Liver (tissue), 8 donors: ENCODE measurements at regions not wholly inside any gene's neighbourhood (a gene's known extent, or its start where the extent isn't known, plus 50 kb on each side); places are given as distances from the start of the nearest gene placed in this dataset.

ENCODE experiments used
- DNase-seq: peaks from one replicate; pipeline ENCODE4 v3.0.0-alpha.2; 2017; ENCODE audit warnings: low spot score
- H3K27ac ChIP-seq, 2 donors: one replicate each; pipeline ENCODE4 v1.7.0; 2013; ENCODE audit warnings: inconsistent platforms in 2 of 2, low read length in 2 of 2, control low read depth in 1 of 2, low read depth in 1 of 2, mild to moderate bottlenecking in 1 of 2
- H3K27me3 ChIP-seq, 4 donors: one replicate each; pipeline versions ENCODE4 v1.6.1 to v1.7.0; 2013; ENCODE audit warnings: low read length in 3 of 4, inconsistent platforms in 1 of 4, mild to moderate bottlenecking in 1 of 4, moderate library complexity in 1 of 4; ENCODE audit not compliant: control insufficient read depth in 4 of 4, insufficient read depth in 4 of 4
- H3K36me3 ChIP-seq, 4 donors: one replicate each; pipeline versions ENCODE4 v1.6.1 to v1.7.0; 2013; ENCODE audit warnings: low read length in 3 of 4, mild to moderate bottlenecking in 3 of 4, low read depth in 1 of 4, moderate library complexity in 1 of 4; ENCODE audit not compliant: control insufficient read depth in 4 of 4, insufficient read depth in 3 of 4
- H3K4me1 ChIP-seq, 4 donors: one replicate each; pipeline versions ENCODE4 v1.6.1 to v1.7.0; 2013; ENCODE audit warnings: low read length in 3 of 4, mild to moderate bottlenecking in 3 of 4, moderate library complexity in 1 of 4; ENCODE audit not compliant: control insufficient read depth in 4 of 4, insufficient read depth in 4 of 4
- H3K4me3 ChIP-seq, 3 donors: one replicate each; pipeline versions ENCODE4 v1.6.1 to v1.7.0; 2013; ENCODE audit warnings: low read length in 3 of 3, control low read depth in 1 of 3, low read depth in 1 of 3, mild to moderate bottlenecking in 1 of 3
- H3K9ac ChIP-seq, 2 donors: one replicate each; pipeline ENCODE4 v1.7.0; 2013; ENCODE audit warnings: low read length in 2 of 2, mild to moderate bottlenecking in 2 of 2, moderate library complexity in 2 of 2, control low read depth in 1 of 2, low read depth in 1 of 2
- H3K9me3 ChIP-seq, 4 donors: one replicate each; pipeline versions ENCODE4 v1.6.1 to v1.7.0; 2013; ENCODE audit warnings: low read length in 3 of 4; ENCODE audit not compliant: control insufficient read depth in 4 of 4
- EGR1 ChIP-seq, 2 donors: IDR thresholded peaks; 2 replicates each; pipeline ENCODE4 v1.6.1; 2016 to 2018; ENCODE audit warnings: antibody characterized with exemption in 2 of 2, low read depth in 2 of 2
- FOXA1 ChIP-seq: IDR thresholded peaks from 2 replicates; pipeline ENCODE4 v1.6.1; 2016; ENCODE audit warnings: antibody characterized with exemption
- FOXA2 ChIP-seq: IDR thresholded peaks from 2 replicates; pipeline ENCODE4 v1.6.1; 2016; ENCODE audit warnings: antibody characterized with exemption
- GABPA ChIP-seq, 2 donors: IDR thresholded peaks in 1 of 2; conservative IDR thresholded peaks in 1 of 2; 2 replicates each; pipeline ENCODE4 v1.6.1; 2016; ENCODE audit warnings: antibody characterized with exemption in 2 of 2, mild to moderate bottlenecking in 1 of 2, moderate library complexity in 1 of 2
- HNF4A ChIP-seq, 2 donors: conservative IDR thresholded peaks; 2 replicates each; pipeline ENCODE4 v1.6.1; 2016; ENCODE audit warnings: antibody characterized with exemption in 2 of 2, mild to moderate bottlenecking in 2 of 2
- HNF4G ChIP-seq: IDR thresholded peaks from 2 replicates; pipeline ENCODE4 v1.6.1; 2016; ENCODE audit warnings: antibody characterized with exemption
- NR2F2 ChIP-seq: IDR thresholded peaks from 2 replicates; pipeline ENCODE4 v1.6.1; 2016; ENCODE audit warnings: antibody characterized with exemption
- RAD21 ChIP-seq, 2 donors: IDR thresholded peaks; 2 replicates each; pipeline ENCODE4 v1.6.1; 2016; ENCODE audit warnings: antibody characterized with exemption in 2 of 2, mild to moderate bottlenecking in 2 of 2
- RXRA ChIP-seq, 2 donors: IDR thresholded peaks; 2 replicates each; pipeline ENCODE4 v1.6.1; 2017 to 2018; ENCODE audit warnings: antibody characterized with exemption in 2 of 2, mild to moderate bottlenecking in 1 of 2
- SP1 ChIP-seq: IDR thresholded peaks from 2 replicates; pipeline ENCODE4 v1.6.1; 2018; ENCODE audit warnings: antibody characterized with exemption, mild to moderate bottlenecking
- TAF1 ChIP-seq: conservative IDR thresholded peaks from 2 replicates; pipeline ENCODE4 v1.6.1; 2016; ENCODE audit warnings: antibody characterized with exemption, mild to moderate bottlenecking
- YY1 ChIP-seq: IDR thresholded peaks from 2 replicates; pipeline ENCODE4 v1.6.1; 2016; ENCODE audit warnings: antibody characterized with exemption, mild to moderate bottlenecking
- WGBS: extraction: QIAGEN DNeasy Blood & Tissue Kit; methylation state at CpG from one replicate; pipeline ENCODE4 v1.1.7; 2013; 5-methylcytosine and 5-hydroxymethylcytosine counted together
- TF ChIP-seq, protein P1 (sequence below): fragments of 150-350 bp; IDR thresholded peaks from 2 replicates; pipeline ENCODE4 v1.5.1; 2017; ENCODE audit warnings: improper control_type of control experiment, low read depth, low read length; ENCODE audit not compliant: missing input control
- TF ChIP-seq, protein P2 (sequence below): IDR thresholded peaks from 2 replicates; pipeline ENCODE4 v1.6.1; 2016; ENCODE audit warnings: antibody characterized with exemption
- TF ChIP-seq, protein P3 (sequence below): IDR thresholded peaks from 2 replicates; pipeline ENCODE4 v1.6.1; 2016; ENCODE audit warnings: antibody characterized with exemption
- TF ChIP-seq, protein P4 (sequence below): IDR thresholded peaks from 2 replicates; pipeline ENCODE4 v1.6.1; 2016; ENCODE audit warnings: antibody characterized with exemption
- TF ChIP-seq, protein P5 (sequence below): IDR thresholded peaks from 2 replicates; pipeline ENCODE4 v1.6.1; 2016; ENCODE audit warnings: antibody characterized with exemption, mild to moderate bottlenecking
- donor health status: healthy.
- donor health status: healthy.
- donor health status: healthy.
- donor health status: healthy.
- donor health status: healthy.

DNA sequence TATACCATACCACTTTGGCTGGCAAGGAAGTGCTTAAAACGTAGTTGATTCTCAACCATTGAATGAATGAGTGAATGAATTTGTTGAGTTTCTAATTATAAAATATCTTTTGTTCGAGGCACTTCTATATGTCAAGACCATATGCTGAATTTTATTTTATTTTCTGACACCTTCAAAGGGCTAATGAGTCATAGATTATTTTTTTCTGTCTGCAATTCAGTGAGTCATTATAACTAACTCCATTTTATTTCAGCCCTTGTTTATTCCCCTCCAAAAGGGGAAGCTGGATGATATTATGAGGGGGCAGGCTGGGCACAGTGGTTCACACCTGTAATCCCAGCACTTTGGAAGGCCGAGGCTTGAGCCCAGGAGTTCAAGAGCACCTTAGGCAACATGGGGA lies 142.4 kb downstream of the P2RY1 start:
- H3K4me3 ChIP-seq = no peak overlapping the region
- 57% methylated on average over 3 of the region's 3 CpGs for WGBS
- H3K4me1 ChIP-seq = no peaks in the 10 kb centered on the region
- no peaks in the 10 kb centered on the region for H3K27me3 ChIP-seq
- H3K36me3 ChIP-seq = no peaks in the 10 kb centered on the region
- H3K27ac ChIP-seq = no peak overlapping the region
- H3K9ac ChIP-seq = no peak overlapping the region
- TF ChIP-seq SP1 (no peak), GABPA (IDR thresholded peaks at IDR 0.05 in 1 of 2, conservative IDR thresholded peaks at IDR 0.05 in 1 of 2) (no peak), HNF4A (conservative IDR thresholded peaks at IDR 0.05) (no peak), FOXA1 (no peak), EGR1 (IDR thresholded peaks at IDR 0.05; ENCODE audit: low read depth in 2 of 2) (no peak), FOXA2 (no peak), RAD21 (IDR thresholded peaks at IDR 0.05) (no peak), YY1 (no peak), TAF1 (no peak), HNF4G (no peak), RXRA (IDR thresholded peaks at IDR 0.05) (no peak), NR2F2 (no peak)
- TF ChIP-seq, protein P1, sequence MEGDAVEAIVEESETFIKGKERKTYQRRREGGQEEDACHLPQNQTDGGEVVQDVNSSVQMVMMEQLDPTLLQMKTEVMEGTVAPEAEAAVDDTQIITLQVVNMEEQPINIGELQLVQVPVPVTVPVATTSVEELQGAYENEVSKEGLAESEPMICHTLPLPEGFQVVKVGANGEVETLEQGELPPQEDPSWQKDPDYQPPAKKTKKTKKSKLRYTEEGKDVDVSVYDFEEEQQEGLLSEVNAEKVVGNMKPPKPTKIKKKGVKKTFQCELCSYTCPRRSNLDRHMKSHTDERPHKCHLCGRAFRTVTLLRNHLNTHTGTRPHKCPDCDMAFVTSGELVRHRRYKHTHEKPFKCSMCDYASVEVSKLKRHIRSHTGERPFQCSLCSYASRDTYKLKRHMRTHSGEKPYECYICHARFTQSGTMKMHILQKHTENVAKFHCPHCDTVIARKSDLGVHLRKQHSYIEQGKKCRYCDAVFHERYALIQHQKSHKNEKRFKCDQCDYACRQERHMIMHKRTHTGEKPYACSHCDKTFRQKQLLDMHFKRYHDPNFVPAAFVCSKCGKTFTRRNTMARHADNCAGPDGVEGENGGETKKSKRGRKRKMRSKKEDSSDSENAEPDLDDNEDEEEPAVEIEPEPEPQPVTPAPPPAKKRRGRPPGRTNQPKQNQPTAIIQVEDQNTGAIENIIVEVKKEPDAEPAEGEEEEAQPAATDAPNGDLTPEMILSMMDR = no peak
- TF ChIP-seq, protein P2, sequence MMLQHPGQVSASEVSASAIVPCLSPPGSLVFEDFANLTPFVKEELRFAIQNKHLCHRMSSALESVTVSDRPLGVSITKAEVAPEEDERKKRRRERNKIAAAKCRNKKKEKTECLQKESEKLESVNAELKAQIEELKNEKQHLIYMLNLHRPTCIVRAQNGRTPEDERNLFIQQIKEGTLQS = no peak
- TF ChIP-seq, protein P3, sequence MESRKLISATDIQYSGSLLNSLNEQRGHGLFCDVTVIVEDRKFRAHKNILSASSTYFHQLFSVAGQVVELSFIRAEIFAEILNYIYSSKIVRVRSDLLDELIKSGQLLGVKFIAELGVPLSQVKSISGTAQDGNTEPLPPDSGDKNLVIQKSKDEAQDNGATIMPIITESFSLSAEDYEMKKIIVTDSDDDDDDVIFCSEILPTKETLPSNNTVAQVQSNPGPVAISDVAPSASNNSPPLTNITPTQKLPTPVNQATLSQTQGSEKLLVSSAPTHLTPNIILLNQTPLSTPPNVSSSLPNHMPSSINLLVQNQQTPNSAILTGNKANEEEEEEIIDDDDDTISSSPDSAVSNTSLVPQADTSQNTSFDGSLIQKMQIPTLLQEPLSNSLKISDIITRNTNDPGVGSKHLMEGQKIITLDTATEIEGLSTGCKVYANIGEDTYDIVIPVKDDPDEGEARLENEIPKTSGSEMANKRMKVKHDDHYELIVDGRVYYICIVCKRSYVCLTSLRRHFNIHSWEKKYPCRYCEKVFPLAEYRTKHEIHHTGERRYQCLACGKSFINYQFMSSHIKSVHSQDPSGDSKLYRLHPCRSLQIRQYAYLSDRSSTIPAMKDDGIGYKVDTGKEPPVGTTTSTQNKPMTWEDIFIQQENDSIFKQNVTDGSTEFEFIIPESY = no peak
- TF ChIP-seq, protein P4, sequence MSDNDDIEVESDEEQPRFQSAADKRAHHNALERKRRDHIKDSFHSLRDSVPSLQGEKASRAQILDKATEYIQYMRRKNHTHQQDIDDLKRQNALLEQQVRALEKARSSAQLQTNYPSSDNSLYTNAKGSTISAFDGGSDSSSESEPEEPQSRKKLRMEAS = no peak
- DNase-seq = no peak
- no peaks in the 10 kb centered on the region for H3K9me3 ChIP-seq

DNA sequence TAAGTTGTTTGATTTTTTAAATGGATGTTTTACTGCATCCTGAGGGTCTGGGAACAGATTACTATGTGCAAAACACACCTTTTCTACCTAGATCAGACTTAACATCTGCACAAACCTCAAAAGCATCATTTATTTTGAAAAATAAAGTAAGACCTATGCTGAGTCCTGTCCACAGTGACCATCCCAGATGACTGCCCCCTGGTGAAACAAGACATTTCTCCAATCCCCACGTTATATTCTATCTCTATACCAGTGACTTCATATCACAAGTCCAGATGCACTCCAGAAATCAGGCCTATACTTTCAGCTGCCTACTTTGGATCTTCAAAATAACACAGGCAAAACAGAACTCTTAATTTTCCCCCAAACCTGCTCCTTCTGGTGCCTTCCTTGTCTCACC lies 143.2 kb downstream of the P2RY1 start:
- DNase-seq = no peak
- 72% methylated on average over 1 of the region's 1 CpG for WGBS
- no peaks in the 10 kb centered on the region for H3K27me3 ChIP-seq
- H3K4me1 ChIP-seq = no peaks in the 10 kb centered on the region
- H3K27ac ChIP-seq = no peak overlapping the region
- H3K9me3 ChIP-seq = no peaks in the 10 kb centered on the region
- no peak overlapping the region for H3K9ac ChIP-seq
- TF ChIP-seq FOXA2 (no peak), RAD21 (IDR thresholded peaks at IDR 0.05) (no peak), GABPA (IDR thresholded peaks at IDR 0.05 in 1 of 2, conservative IDR thresholded peaks at IDR 0.05 in 1 of 2) (no peak), EGR1 (IDR thresholded peaks at IDR 0.05; ENCODE audit: low read depth in 2 of 2) (no peak), TAF1 (no peak), FOXA1 (no peak), NR2F2 (no peak), HNF4G (no peak), HNF4A (conservative IDR thresholded peaks at IDR 0.05) (no peak), RXRA (IDR thresholded peaks at IDR 0.05) (no peak)
- TF ChIP-seq, protein P5, sequence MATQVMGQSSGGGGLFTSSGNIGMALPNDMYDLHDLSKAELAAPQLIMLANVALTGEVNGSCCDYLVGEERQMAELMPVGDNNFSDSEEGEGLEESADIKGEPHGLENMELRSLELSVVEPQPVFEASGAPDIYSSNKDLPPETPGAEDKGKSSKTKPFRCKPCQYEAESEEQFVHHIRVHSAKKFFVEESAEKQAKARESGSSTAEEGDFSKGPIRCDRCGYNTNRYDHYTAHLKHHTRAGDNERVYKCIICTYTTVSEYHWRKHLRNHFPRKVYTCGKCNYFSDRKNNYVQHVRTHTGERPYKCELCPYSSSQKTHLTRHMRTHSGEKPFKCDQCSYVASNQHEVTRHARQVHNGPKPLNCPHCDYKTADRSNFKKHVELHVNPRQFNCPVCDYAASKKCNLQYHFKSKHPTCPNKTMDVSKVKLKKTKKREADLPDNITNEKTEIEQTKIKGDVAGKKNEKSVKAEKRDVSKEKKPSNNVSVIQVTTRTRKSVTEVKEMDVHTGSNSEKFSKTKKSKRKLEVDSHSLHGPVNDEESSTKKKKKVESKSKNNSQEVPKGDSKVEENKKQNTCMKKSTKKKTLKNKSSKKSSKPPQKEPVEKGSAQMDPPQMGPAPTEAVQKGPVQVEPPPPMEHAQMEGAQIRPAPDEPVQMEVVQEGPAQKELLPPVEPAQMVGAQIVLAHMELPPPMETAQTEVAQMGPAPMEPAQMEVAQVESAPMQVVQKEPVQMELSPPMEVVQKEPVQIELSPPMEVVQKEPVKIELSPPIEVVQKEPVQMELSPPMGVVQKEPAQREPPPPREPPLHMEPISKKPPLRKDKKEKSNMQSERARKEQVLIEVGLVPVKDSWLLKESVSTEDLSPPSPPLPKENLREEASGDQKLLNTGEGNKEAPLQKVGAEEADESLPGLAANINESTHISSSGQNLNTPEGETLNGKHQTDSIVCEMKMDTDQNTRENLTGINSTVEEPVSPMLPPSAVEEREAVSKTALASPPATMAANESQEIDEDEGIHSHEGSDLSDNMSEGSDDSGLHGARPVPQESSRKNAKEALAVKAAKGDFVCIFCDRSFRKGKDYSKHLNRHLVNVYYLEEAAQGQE = no peak
- TF ChIP-seq, protein P2 = no peak
- TF ChIP-seq, protein P1 = no peak
- TF ChIP-seq, protein P3 = no peak
- TF ChIP-seq, protein P4 = no peak
- H3K36me3 ChIP-seq = no peaks in the 10 kb centered on the region
- H3K4me3 ChIP-seq = no peak overlapping the region
